Muscle layer of duodenum (tissue), 2 donors: ENCODE measurements at regions not wholly inside any gene's neighbourhood (a gene's known extent, or its start where the extent isn't known, plus 50 kb on each side); places are given as distances from the start of the nearest gene placed in this dataset.

Experiments
- H3K27ac ChIP-seq: one replicate; pipeline ENCODE4 v1.7.0; 2013; ENCODE audit warnings: mild to moderate bottlenecking, low read length
- H3K27me3 ChIP-seq: one replicate; pipeline ENCODE4 v1.7.0; 2013; ENCODE audit warnings: low read depth, mild to moderate bottlenecking, control low read depth, low read length
- H3K36me3 ChIP-seq, 2 donors: one replicate each; pipeline ENCODE4 v1.7.0; 2013; ENCODE audit warnings: low read length in 2 of 2, control low read depth in 1 of 2, mild to moderate bottlenecking in 1 of 2; ENCODE audit not compliant: insufficient read depth in 2 of 2, control insufficient read depth in 1 of 2
- H3K4me1 ChIP-seq, 2 donors: one replicate each; pipeline ENCODE4 v1.7.0; 2013; ENCODE audit warnings: low read length in 2 of 2, mild to moderate bottlenecking in 2 of 2, control low read depth in 1 of 2, moderate library complexity in 1 of 2; ENCODE audit not compliant: insufficient read depth in 2 of 2, control insufficient read depth in 1 of 2
- H3K4me3 ChIP-seq, 2 donors: one replicate each; pipeline ENCODE4 v1.7.0; 2013; ENCODE audit warnings: low read length in 2 of 2, low read depth in 1 of 2, mild to moderate bottlenecking in 1 of 2
- H3K9me3 ChIP-seq, 2 donors: one replicate each; pipeline ENCODE4 v1.7.0; 2013; ENCODE audit warnings: low read length in 2 of 2, control low read depth in 1 of 2, mild to moderate bottlenecking in 1 of 2; ENCODE audit not compliant: control insufficient read depth in 1 of 2
- donor health status: healthy.

GRCh38 chr1:80961464-80962190 is 839.1 kb upstream of the ADGRL2 start:
- H3K4me1 ChIP-seq, result no peaks in the 10 kb centered on the region
- no peaks in the 10 kb centered on the region for H3K9me3 ChIP-seq
- H3K36me3 ChIP-seq, result no peaks in the 10 kb centered on the region
- no peaks in the 10 kb centered on the region for H3K27me3 ChIP-seq
- H3K4me3 ChIP-seq, result no peak overlapping the region
- no peak overlapping the region for H3K27ac ChIP-seq

GRCh38 chr1:80933346-80933745 is 867.4 kb upstream of the ADGRL2 start:
- H3K36me3 ChIP-seq, result no peaks in the 10 kb centered on the region
- H3K4me1 ChIP-seq, result no peaks in the 10 kb centered on the region
- H3K27me3 ChIP-seq, result no peaks in the 10 kb centered on the region

GRCh38 chr1:80931178-80931577 is 869.6 kb upstream of the ADGRL2 start:
- Histone ChIP-seq H3K9me3 (peaks cover 6 to 18% of the 10 kb centered on the region in 2 donors), H3K4me1 (no peaks in the 10 kb centered on the region), H3K27ac (no peak overlapping the region), H3K27me3 (no peaks in the 10 kb centered on the region), H3K36me3 (no peaks in the 10 kb centered on the region), H3K4me3 (no peak overlapping the region)

More at GRCh38 chr1:80933346-80933745, 867.4 kb upstream of the ADGRL2 start:
- no peak overlapping the region for H3K27ac ChIP-seq
- peaks cover 6 to 18% of the 10 kb centered on the region in 2 donors for H3K9me3 ChIP-seq
- no peak overlapping the region for H3K4me3 ChIP-seq

GRCh38 chr1:80929868-80930508 is 870.7 kb upstream of the ADGRL2 start:
- no peaks in the 10 kb centered on the region for H3K36me3 ChIP-seq
- H3K4me1 ChIP-seq, result no peaks in the 10 kb centered on the region
- H3K4me3 ChIP-seq, result peak overlapping the region in 1 of 2 donors; percentile 2
- H3K27me3 ChIP-seq, result no peaks in the 10 kb centered on the region
- H3K9me3 ChIP-seq, result peaks cover 6 to 18% of the 10 kb centered on the region in 2 donors
- no peak overlapping the region for H3K27ac ChIP-seq

GRCh38 chr1:80926531-80926930 is 874.2 kb upstream of the ADGRL2 start:
- H3K4me3 ChIP-seq, result no peak overlapping the region
- H3K36me3 ChIP-seq, result no peaks in the 10 kb centered on the region
- no peak overlapping the region for H3K27ac ChIP-seq
- no peaks in the 10 kb centered on the region for H3K4me1 ChIP-seq
- H3K27me3 ChIP-seq, result no peaks in the 10 kb centered on the region
- H3K9me3 ChIP-seq, result peaks cover 6 to 15% of the 10 kb centered on the region in 2 donors

GRCh38 chr1:80925130-80925805 is 875.5 kb upstream of the ADGRL2 start:
- peaks cover 4% of the 10 kb centered on the region in 2 donors for H3K9me3 ChIP-seq
- H3K4me3 ChIP-seq, result no peak overlapping the region
- no peaks in the 10 kb centered on the region for H3K27me3 ChIP-seq
- H3K36me3 ChIP-seq, result no peaks in the 10 kb centered on the region
- no peak overlapping the region for H3K27ac ChIP-seq
- H3K4me1 ChIP-seq, result no peaks in the 10 kb centered on the region

- Histone ChIP-seq H3K27me3 (no peaks in the 10 kb centered on the region), H3K4me3 (no peak overlapping the region), H3K27ac (no peak overlapping the region), H3K4me1 (no peaks in the 10 kb centered on the region), H3K36me3 (no peaks in the 10 kb centered on the region), H3K9me3 (no peaks in the 10 kb centered on the region)
Observed at GRCh38 chr1:80924290-80924689, 876.4 kb upstream of the ADGRL2 start.

GRCh38 chr1:80922906-80923305 is 877.8 kb upstream of the ADGRL2 start:
- no peak overlapping the region for H3K27ac ChIP-seq
- no peak overlapping the region for H3K4me3 ChIP-seq
- no peaks in the 10 kb centered on the region for H3K4me1 ChIP-seq
- no peaks in the 10 kb centered on the region for H3K36me3 ChIP-seq
- H3K27me3 ChIP-seq, result no peaks in the 10 kb centered on the region
- no peaks in the 10 kb centered on the region for H3K9me3 ChIP-seq

- Histone ChIP-seq H3K27ac (no peak overlapping the region), H3K4me3 (no peak overlapping the region), H3K36me3 (no peaks in the 10 kb centered on the region), H3K4me1 (peaks cover 0 to 14% of the 10 kb centered on the region in 2 donors), H3K9me3 (no peaks in the 10 kb centered on the region), H3K27me3 (no peaks in the 10 kb centered on the region)
Observed at GRCh38 chr1:80919426-80919825, 881.3 kb upstream of the ADGRL2 start.

GRCh38 chr1:80918380-80918779 is 882.4 kb upstream of the ADGRL2 start:
- H3K27ac ChIP-seq, result no peak overlapping the region

GRCh38 chr1:80917826-80918225 is 882.9 kb upstream of the ADGRL2 start:
- Histone ChIP-seq H3K27me3 (no peaks in the 10 kb centered on the region), H3K36me3 (no peaks in the 10 kb centered on the region), H3K9me3 (no peaks in the 10 kb centered on the region), H3K4me3 (no peak overlapping the region), H3K4me1 (peaks cover 0 to 14% of the 10 kb centered on the region in 2 donors), H3K27ac (no peak overlapping the region)

More at GRCh38 chr1:80918380-80918779, 882.4 kb upstream of the ADGRL2 start:
- Histone ChIP-seq H3K36me3 (no peaks in the 10 kb centered on the region), H3K4me3 (no peak overlapping the region), H3K9me3 (no peaks in the 10 kb centered on the region), H3K4me1 (peaks cover 0 to 14% of the 10 kb centered on the region in 2 donors), H3K27me3 (no peaks in the 10 kb centered on the region)
